Esophagus muscularis mucosa (tissue), 4 donors: ENCODE measurements at regions not wholly inside any gene's neighbourhood (a gene's known extent, or its start where the extent isn't known, plus 50 kb on each side); places are given as distances from the start of the nearest gene placed in this dataset.

ENCODE experiments used
- DNase-seq: peaks from one replicate; pipeline ENCODE4 v3.0.0-alpha.2; 2017; ENCODE audit errors: extremely low spot score
- H3K27ac ChIP-seq, 4 donors: fragments of 200-600 bp; sonication (generic); replicated peaks in 1 of 4; 1 replicate in 3 of 4; 2 replicates in 1 of 4; pipeline ENCODE4 v1.5.1; 2016 to 2019; ENCODE audit warnings: mild to moderate bottlenecking in 1 of 4
- H3K27me3 ChIP-seq, 4 donors: fragments of 200-600 bp; sonication (generic); one replicate each; pipeline versions ENCODE4 v1.5.1 to v1.6.0; 2016 to 2019
- H3K36me3 ChIP-seq, 4 donors: fragments of 200-600 bp; sonication (generic); one replicate each; pipeline ENCODE4 v1.5.1; 2016 to 2019
- H3K4me1 ChIP-seq, 4 donors: fragments of 200-600 bp; sonication (generic); one replicate each; pipeline ENCODE4 v1.5.1; 2016 to 2019
- H3K4me3 ChIP-seq, 4 donors: fragments of 200-600 bp; sonication (generic); 1 replicate in 2 of 4; 2 replicates in 2 of 4; pipeline ENCODE4 v1.5.1; 2016 to 2019; ENCODE audit warnings: mild to moderate bottlenecking in 4 of 4, moderate library complexity in 1 of 4
- H3K9me3 ChIP-seq, 4 donors: fragments of 200-600 bp; sonication (generic); 1 replicate in 3 of 4; 2 replicates in 1 of 4; pipeline ENCODE4 v1.5.1; 2016 to 2019
- CTCF ChIP-seq, 3 experiments: fragments of 200-600 bp in 2 of 3; fragments of 450-650 bp in 1 of 3; sonication (generic) in 2 of 3; IDR thresholded peaks; one replicate each; pipeline ENCODE4 v1.5.1; 2017 to 2019; ENCODE audit warnings: antibody characterized with exemption in 3 of 3, mild to moderate bottlenecking in 2 of 3, moderate library complexity in 1 of 3
- EP300 ChIP-seq: sonication (generic); formaldehyde crosslinking; IDR thresholded peaks from one replicate; pipeline ENCODE4 v1.6.1; 2017; ENCODE audit warnings: antibody characterized with exemption
- POLR2A ChIP-seq: fragments of 450-650 bp; IDR thresholded peaks from one replicate; pipeline ENCODE4 v1.6.1; 2017; ENCODE audit warnings: antibody characterized with exemption, moderate library complexity, mild to moderate bottlenecking, low read depth
- POLR2AphosphoS5 ChIP-seq, 2 donors: sonication (generic); formaldehyde crosslinking; IDR thresholded peaks; one replicate each; pipeline ENCODE4 v1.6.1; 2017; ENCODE audit warnings: antibody characterized with exemption in 2 of 2
- WGBS: methylation state at CpG from one replicate; pipeline ENCODE4 v1.1.5; 2018; 5-methylcytosine and 5-hydroxymethylcytosine counted together
- intact Hi-C: fragments of 100-400 bp; cut with DNase I; formaldehyde crosslinking; loops from one replicate; pipeline ENCODE4 v1.15.1; 2023

- TF ChIP-seq POLR2AphosphoS5 (IDR thresholded peaks at IDR 0.05), result no peak
- no peak for TF ChIP-seq EP300
- TF ChIP-seq CTCF (IDR thresholded peaks at IDR 0.05), result no peak
- no peak for TF ChIP-seq POLR2A
These were observed 834.1 kb upstream of the PRMT6 start for GRCh38 chr1:106222403-106222802.

GRCh38 chr1:106223213-106223612, 833.3 kb upstream of the PRMT6 start:
- no peak overlapping the region for H3K27ac ChIP-seq
- WGBS, result 88% methylated on average over 1 of the region's 1 CpG
- no peak overlapping the region for H3K4me3 ChIP-seq
- no peaks in the 10 kb centered on the region for H3K9me3 ChIP-seq
- intact Hi-C loops, result no loop called here
- no peaks in the 10 kb centered on the region for H3K36me3 ChIP-seq
- no peak for DNase-seq
- TF ChIP-seq POLR2AphosphoS5 (IDR thresholded peaks at IDR 0.05) (no peak), CTCF (IDR thresholded peaks at IDR 0.05) (no peak), POLR2A (no peak), EP300 (no peak)
- H3K4me1 ChIP-seq, result no peaks in the 10 kb centered on the region
- no peaks in the 10 kb centered on the region for H3K27me3 ChIP-seq

More at GRCh38 chr1:106222403-106222802, 834.1 kb upstream of the PRMT6 start:
- Histone ChIP-seq H3K27me3 (no peaks in the 10 kb centered on the region), H3K27ac (no peak overlapping the region), H3K4me3 (no peak overlapping the region), H3K36me3 (no peaks in the 10 kb centered on the region), H3K9me3 (no peaks in the 10 kb centered on the region), H3K4me1 (no peaks in the 10 kb centered on the region)
- 88% methylated on average over 4 of the region's 4 CpGs for WGBS
- intact Hi-C loops, result no loop called here
- DNase-seq, result no peak

GRCh38 chr1:106224426-106224825, 832.0 kb upstream of the PRMT6 start:
- Histone ChIP-seq H3K36me3 (no peaks in the 10 kb centered on the region), H3K4me1 (no peaks in the 10 kb centered on the region), H3K9me3 (no peaks in the 10 kb centered on the region), H3K27me3 (no peaks in the 10 kb centered on the region), H3K4me3 (no peak overlapping the region), H3K27ac (no peak overlapping the region)
- intact Hi-C loops, result no loop called here
- no peak for DNase-seq
- TF ChIP-seq EP300 (no peak), POLR2A (no peak), CTCF (IDR thresholded peaks at IDR 0.05) (no peak), POLR2AphosphoS5 (IDR thresholded peaks at IDR 0.05) (no peak)
- WGBS, result 77% methylated on average over 1 of the region's 1 CpG

GRCh38 chr1:106225403-106225802, 831.1 kb upstream of the PRMT6 start:
- Histone ChIP-seq H3K27me3 (no peaks in the 10 kb centered on the region), H3K4me1 (no peaks in the 10 kb centered on the region)
- intact Hi-C loops, result no loop called here

More at GRCh38 chr1:106225403-106225802, 831.1 kb upstream of the PRMT6 start:
- Histone ChIP-seq H3K27ac (no peak overlapping the region), H3K4me3 (no peak overlapping the region), H3K36me3 (no peaks in the 10 kb centered on the region), H3K9me3 (no peaks in the 10 kb centered on the region)
- WGBS, result 76% methylated on average over 3 of the region's 3 CpGs
- DNase-seq, result no peak
- TF ChIP-seq POLR2AphosphoS5 (IDR thresholded peaks at IDR 0.05) (no peak), EP300 (no peak), POLR2A (no peak), CTCF (IDR thresholded peaks at IDR 0.05) (no peak)
